A549 (cell line): ENCODE measurements at regions not wholly inside any gene's neighbourhood (a gene's known extent, or its start where the extent isn't known, plus 50 kb on each side); places are given as distances from the start of the nearest gene placed in this dataset.

Experiments
- MAX ChIP-seq: IDR thresholded peaks from 2 replicates; pipeline ENCODE4 v1.6.1; 2012
- NR3C1 ChIP-seq: fragments of >200 bp; sonication (Bioruptor Twin); formaldehyde crosslinking; IDR thresholded peaks from 3 replicates; pipeline ENCODE4 v1.6.1; 2017
- POLR2A ChIP-seq: IDR thresholded peaks from 2 replicates; pipeline ENCODE4 v1.6.1; 2012; ENCODE audit warnings: mild to moderate bottlenecking, low read length
- TP53 ChIP-seq: fragments of 250-450 bp; sonication (Bioruptor Pico); IDR thresholded peaks from 2 replicates; pipeline ENCODE4 v1.5.0; 2021; ENCODE audit warnings: mild to moderate bottlenecking, moderate library complexity
- TF ChIP-seq, protein P1 (sequence below): fragments of >200 bp; sonication (Bioruptor Twin); formaldehyde crosslinking; IDR thresholded peaks from 3 replicates; pipeline ENCODE4 v1.5.1; 2016

DNA sequence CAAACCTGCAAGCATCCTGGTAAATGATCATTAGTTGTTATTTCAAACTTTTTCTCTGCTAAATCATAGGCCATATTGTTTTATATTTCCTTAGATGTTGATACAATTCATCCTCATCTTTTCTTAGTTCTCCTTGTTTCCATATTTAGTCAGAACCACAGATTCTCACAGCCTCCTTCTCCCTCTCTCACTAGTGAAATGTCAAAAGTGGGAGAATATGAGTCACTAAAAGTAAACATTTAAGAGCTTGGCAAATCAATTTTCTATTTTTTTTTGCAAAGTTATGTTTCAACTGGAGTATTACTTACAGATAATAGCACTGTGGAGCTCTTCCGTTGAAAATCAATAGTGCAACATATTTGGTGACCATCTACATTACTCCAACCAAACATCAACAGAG is 308.8 kb downstream of the COL11A1 start:
- TF ChIP-seq MAX (no peak), POLR2A (no peak), NR3C1 (no peak), TP53 (CRISPR knock-in tag) (no peak)
- TF ChIP-seq, protein P1, sequence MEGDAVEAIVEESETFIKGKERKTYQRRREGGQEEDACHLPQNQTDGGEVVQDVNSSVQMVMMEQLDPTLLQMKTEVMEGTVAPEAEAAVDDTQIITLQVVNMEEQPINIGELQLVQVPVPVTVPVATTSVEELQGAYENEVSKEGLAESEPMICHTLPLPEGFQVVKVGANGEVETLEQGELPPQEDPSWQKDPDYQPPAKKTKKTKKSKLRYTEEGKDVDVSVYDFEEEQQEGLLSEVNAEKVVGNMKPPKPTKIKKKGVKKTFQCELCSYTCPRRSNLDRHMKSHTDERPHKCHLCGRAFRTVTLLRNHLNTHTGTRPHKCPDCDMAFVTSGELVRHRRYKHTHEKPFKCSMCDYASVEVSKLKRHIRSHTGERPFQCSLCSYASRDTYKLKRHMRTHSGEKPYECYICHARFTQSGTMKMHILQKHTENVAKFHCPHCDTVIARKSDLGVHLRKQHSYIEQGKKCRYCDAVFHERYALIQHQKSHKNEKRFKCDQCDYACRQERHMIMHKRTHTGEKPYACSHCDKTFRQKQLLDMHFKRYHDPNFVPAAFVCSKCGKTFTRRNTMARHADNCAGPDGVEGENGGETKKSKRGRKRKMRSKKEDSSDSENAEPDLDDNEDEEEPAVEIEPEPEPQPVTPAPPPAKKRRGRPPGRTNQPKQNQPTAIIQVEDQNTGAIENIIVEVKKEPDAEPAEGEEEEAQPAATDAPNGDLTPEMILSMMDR = no peak
